Activated CD4-positive, alpha-beta T cell treated with anti-CD3 and anti-CD28 coated beads, Interleukin-2, Interleukin-4, amounts not matched to agents 100 ng/mL and 50 ng/mL, durations not matched to agents 16 hours and 8 hours (primary cell): ENCODE measurements at regions not wholly inside any gene's neighbourhood (a gene's known extent, or its start where the extent isn't known, plus 50 kb on each side); places are given as distances from the start of the nearest gene placed in this dataset.
A peak's percentile ranks its signal among the peaks of the same experiment; 100 is the strongest.

Source experiments
- DNase-seq: peaks from one replicate; pipeline ENCODE4 v3.0.0-alpha.2; 2020; ENCODE audit warnings: low spot score

GRCh38 chr7:22911889-22912288 lies 89.2 kb upstream of the TOMM7 start:
- no peak for DNase-seq

GRCh38 chr7:22909917-22910316 lies 87.3 kb upstream of the TOMM7 start:
- no peak for DNase-seq

- no peak for DNase-seq
Measured at GRCh38 chr7:22907805-22908204, 85.2 kb upstream of the TOMM7 start.

GRCh38 chr7:22900784-22901183 lies 78.1 kb upstream of the TOMM7 start:
- DNase-seq, result no peak

- DNase-seq, result no peak
Measured at GRCh38 chr7:22900101-22900500, 77.5 kb upstream of the TOMM7 start.

GRCh38 chr7:22896917-22897316 lies 74.3 kb upstream of the TOMM7 start:
- peak; percentile 34 for DNase-seq

GRCh38 chr7:22895828-22896165 lies 73.1 kb upstream of the TOMM7 start:
- no peak for DNase-seq

- no peak for DNase-seq
Measured at GRCh38 chr7:22895140-22895827, 72.6 kb upstream of the TOMM7 start.

- no peak for DNase-seq
Measured at GRCh38 chr7:22894546-22894945, 71.9 kb upstream of the TOMM7 start.

GRCh38 chr7:22890773-22891172 lies 68.1 kb upstream of the TOMM7 start:
- DNase-seq, result no peak

- peak; percentile 89 for DNase-seq
Measured at GRCh38 chr7:22885797-22886261, 63.2 kb upstream of the TOMM7 start.

GRCh38 chr7:22884911-22885788 lies 62.5 kb upstream of the TOMM7 start:
- DNase-seq, result peak; percentile 49

GRCh38 chr7:22882106-22882505 lies 59.5 kb upstream of the TOMM7 start:
- DNase-seq, result no peak

GRCh38 chr7:22879709-22880306 lies 57.2 kb upstream of the TOMM7 start:
- DNase-seq, result no peak

GRCh38 chr7:22879280-22879679 lies 56.6 kb upstream of the TOMM7 start:
- no peak for DNase-seq

- DNase-seq, result no peak
Measured at GRCh38 chr7:22876986-22877729, 54.5 kb upstream of the TOMM7 start.

- DNase-seq, result no peak
Measured at GRCh38 chr7:22875470-22875869, 52.8 kb upstream of the TOMM7 start.

GRCh38 chr7:22874904-22875303 lies 52.3 kb upstream of the TOMM7 start:
- no peak for DNase-seq
